ENCODE measurements at regions not wholly inside any gene's neighbourhood (a gene's known extent, or its start where the extent isn't known, plus 50 kb on each side); places are given as distances from the start of the nearest gene placed in this dataset.

DNA sequence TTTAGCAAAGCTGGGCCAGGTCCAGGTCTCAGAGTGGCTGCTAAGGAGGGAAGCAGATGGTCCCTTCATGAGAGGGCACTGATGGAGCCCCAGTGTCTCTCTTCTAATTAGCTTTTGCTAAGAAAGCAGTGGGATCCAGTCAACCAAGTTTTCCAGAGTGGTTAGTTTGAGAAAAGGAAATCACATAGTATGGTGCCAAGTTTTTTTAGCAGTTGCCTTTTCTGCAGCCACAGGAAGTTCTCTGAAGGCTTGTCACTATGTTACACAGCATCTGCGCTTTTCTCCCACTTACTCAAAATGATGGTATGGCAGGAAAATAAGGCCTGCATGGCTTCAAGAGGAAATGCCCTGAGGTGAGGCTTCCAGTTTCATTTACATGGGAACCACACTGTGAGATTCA lies 331.5 kb upstream of the ZNF462 start:
- DNase-seq (ENCODE audit: low spot score): no peak
- intact Hi-C loops (cut with DNase I): no loop called here
- no peaks in the 10 kb centered on the region for H3K36me3 ChIP-seq
- TF ChIP-seq, protein P1, sequence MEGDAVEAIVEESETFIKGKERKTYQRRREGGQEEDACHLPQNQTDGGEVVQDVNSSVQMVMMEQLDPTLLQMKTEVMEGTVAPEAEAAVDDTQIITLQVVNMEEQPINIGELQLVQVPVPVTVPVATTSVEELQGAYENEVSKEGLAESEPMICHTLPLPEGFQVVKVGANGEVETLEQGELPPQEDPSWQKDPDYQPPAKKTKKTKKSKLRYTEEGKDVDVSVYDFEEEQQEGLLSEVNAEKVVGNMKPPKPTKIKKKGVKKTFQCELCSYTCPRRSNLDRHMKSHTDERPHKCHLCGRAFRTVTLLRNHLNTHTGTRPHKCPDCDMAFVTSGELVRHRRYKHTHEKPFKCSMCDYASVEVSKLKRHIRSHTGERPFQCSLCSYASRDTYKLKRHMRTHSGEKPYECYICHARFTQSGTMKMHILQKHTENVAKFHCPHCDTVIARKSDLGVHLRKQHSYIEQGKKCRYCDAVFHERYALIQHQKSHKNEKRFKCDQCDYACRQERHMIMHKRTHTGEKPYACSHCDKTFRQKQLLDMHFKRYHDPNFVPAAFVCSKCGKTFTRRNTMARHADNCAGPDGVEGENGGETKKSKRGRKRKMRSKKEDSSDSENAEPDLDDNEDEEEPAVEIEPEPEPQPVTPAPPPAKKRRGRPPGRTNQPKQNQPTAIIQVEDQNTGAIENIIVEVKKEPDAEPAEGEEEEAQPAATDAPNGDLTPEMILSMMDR (IDR thresholded peaks at IDR 0.05): no peak
- TF ChIP-seq POLR2AphosphoS5 (IDR thresholded peaks at IDR 0.05): no peak
- WGBS: 79% methylated on average over 1 of the region's 1 CpG
- no peak overlapping the region for H3K4me3 ChIP-seq
- H3K27ac ChIP-seq: no peak overlapping the region
- no peaks in the 10 kb centered on the region for H3K4me1 ChIP-seq (replicated peaks)
- H3K27me3 ChIP-seq (replicated peaks; ENCODE audit: insufficient read depth): no peaks in the 10 kb centered on the region
- H3K9me3 ChIP-seq: no peaks in the 10 kb centered on the region

DNA sequence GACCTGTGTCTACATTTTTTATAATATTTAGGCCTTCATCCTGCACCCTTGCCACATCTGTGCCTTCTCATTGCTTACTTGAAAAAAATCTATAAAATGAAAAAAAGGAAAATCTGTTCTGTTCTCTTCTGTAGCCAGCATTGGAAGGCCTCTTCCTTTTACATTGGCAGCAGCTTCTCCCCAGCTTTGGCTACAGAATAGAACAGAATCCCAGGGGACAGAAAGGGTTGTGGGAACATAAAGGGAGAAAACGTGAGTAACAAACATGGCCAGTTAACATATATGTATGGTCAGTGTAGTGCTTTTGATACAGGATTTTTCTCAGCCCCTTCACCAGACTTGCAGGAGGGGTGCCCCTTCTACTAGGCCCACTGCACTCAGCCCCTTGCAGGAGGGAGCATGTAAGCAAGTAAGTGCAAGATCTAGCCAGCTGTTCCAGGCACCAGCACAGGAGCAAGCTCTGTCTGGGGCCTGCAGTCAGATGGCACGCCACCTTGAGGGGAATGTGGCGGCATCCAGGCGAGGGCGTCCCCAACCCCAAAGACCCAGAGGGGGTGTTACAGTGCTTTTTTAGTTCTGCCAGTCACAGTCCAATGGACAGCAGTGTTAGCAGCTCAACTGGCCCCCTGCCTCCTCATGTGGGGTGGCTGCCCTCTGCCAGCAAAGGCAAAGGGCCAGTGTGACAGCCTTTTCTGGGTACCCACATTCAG lies 330.5 kb upstream of the ZNF462 start:
- TF ChIP-seq POLR2AphosphoS5 (IDR thresholded peaks at IDR 0.05) (no peak), POLR2A (IDR thresholded peaks at IDR 0.05) (no peak)
- TF ChIP-seq, protein P1 (IDR thresholded peaks at IDR 0.05): no peak
- DNase-seq (ENCODE audit: low spot score): no peak
- WGBS: 89% methylated on average over 5 of the region's 5 CpGs

DNA sequence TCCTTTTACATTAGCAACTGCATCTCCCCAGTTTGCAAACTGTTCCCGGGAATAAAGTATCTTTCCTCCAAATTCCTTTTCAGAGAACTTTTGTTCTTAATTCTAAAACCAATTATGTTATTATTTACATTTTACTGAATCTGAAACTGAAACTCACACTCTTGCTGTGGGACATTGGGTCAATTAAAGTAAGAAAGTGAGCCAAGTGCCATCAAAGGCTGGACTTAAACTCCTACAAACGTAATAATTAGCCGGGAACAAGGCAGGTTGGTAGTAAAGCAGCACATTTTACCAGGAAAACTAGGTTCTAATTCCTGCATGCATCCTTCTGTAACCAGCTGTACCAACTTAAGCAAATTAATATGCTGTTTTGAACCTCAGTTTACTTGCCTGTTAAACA lies 328.2 kb upstream of the ZNF462 start:
- no peak for DNase-seq (ENCODE audit: low spot score)
- no peaks in the 10 kb centered on the region for H3K4me1 ChIP-seq (replicated peaks)
- no peaks in the 10 kb centered on the region for H3K27me3 ChIP-seq (replicated peaks; ENCODE audit: insufficient read depth)
- H3K4me3 ChIP-seq: no peak overlapping the region
- WGBS: 32% methylated on average over 3 of the region's 3 CpGs
- intact Hi-C loops (cut with DNase I): no loop called here
- no peak overlapping the region for H3K27ac ChIP-seq
- H3K36me3 ChIP-seq: no peaks in the 10 kb centered on the region
- no peaks in the 10 kb centered on the region for H3K9me3 ChIP-seq
- TF ChIP-seq, protein P1 (IDR thresholded peaks at IDR 0.05): no peak

More for the DNA sequence above, 330.5 kb upstream of the ZNF462 start:
- Histone ChIP-seq H3K9me3 (no peaks in the 10 kb centered on the region), H3K36me3 (no peaks in the 10 kb centered on the region), H3K4me3 (no peak overlapping the region), H3K4me1 (replicated peaks) (no peaks in the 10 kb centered on the region), H3K27ac (no peak overlapping the region), H3K27me3 (replicated peaks; ENCODE audit: insufficient read depth) (no peaks in the 10 kb centered on the region)
- intact Hi-C loops (cut with DNase I): no loop called here

DNA sequence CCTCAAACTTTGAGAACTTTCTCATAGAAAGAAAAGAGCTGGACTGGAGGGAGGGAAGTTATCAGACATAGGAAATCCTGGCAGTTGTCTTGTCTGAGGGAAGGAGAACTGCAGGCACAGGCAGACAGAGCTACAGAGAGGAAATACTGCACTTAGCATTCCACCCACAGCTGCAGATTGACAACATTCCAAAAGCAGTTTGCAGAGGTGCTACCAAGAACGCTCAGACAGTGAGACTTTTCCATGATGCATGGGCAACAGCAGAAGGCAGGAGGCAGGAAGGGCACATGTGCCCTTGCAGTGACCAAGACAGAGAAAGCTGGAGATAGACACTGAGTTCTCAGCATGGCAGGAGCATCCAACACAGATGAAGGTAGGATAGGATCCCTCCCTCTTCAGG lies 327.5 kb upstream of the ZNF462 start:
- H3K27me3 ChIP-seq (replicated peaks; ENCODE audit: insufficient read depth): no peaks in the 10 kb centered on the region
- no peaks in the 10 kb centered on the region for H3K36me3 ChIP-seq
- 8% methylated on average over 1 of the region's 1 CpG for WGBS
- no peak overlapping the region for H3K4me3 ChIP-seq
- intact Hi-C loops (cut with DNase I): no loop called here
- no peak for TF ChIP-seq POLR2AphosphoS5 (IDR thresholded peaks at IDR 0.05)
- no peak for TF ChIP-seq POLR2A (IDR thresholded peaks at IDR 0.05)
- TF ChIP-seq, protein P1 (IDR thresholded peaks at IDR 0.05): no peak
- H3K9me3 ChIP-seq: no peaks in the 10 kb centered on the region
- no peak overlapping the region for H3K27ac ChIP-seq
- DNase-seq (ENCODE audit: low spot score): no peak
- no peaks in the 10 kb centered on the region for H3K4me1 ChIP-seq (replicated peaks)

DNA sequence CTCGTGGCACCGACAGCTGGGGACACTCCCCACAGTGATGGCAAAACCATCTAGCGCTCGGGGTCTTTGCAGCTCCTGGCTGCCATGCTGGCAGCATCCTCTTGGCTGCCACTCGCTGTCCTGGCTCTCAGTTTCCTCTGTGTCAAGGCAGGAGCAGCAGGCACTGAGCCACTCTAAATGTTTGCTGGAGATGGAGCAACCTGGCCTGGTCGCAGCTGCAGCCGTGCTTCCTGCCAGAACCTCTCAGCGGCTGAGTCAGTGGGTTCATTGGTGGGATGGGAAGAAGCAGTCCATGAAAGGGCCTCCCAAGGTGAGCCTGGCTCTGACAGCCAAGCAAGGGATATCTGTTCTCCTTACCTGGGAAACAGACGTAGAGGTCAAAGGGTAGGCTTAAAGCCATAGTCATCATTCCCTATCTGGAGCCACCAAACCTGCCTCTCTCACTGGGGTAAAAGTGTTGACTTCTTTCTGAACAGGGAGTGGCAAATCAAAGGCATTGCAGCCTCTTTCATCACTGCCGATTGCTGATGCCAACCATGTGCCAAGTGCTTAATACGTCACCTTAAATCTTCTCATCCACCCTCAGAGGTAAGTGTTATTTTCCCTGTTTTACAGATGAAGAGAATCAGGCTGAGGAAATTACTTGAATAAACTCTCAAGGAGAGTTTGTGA lies 304.8 kb upstream of the ZNF462 start:
- Histone ChIP-seq H3K27me3 (replicated peaks; ENCODE audit: insufficient read depth) (no peaks in the 10 kb centered on the region), H3K9me3 (no peaks in the 10 kb centered on the region), H3K4me3 (no peak overlapping the region), H3K27ac (no peak overlapping the region), H3K4me1 (replicated peaks) (no peaks in the 10 kb centered on the region), H3K36me3 (no peaks in the 10 kb centered on the region)
- intact Hi-C loops (cut with DNase I): no loop called here
- TF ChIP-seq POLR2A (IDR thresholded peaks at IDR 0.05) (no peak), POLR2AphosphoS5 (IDR thresholded peaks at IDR 0.05) (no peak)
- TF ChIP-seq, protein P1 (IDR thresholded peaks at IDR 0.05): no peak
- 72% methylated on average over 11 of the region's 11 CpGs for WGBS
- DNase-seq (ENCODE audit: low spot score): no peak
